ENCODE measurements at regions not wholly inside any gene's neighbourhood (a gene's known extent, or its start where the extent isn't known, plus 50 kb on each side); places are given as distances from the start of the nearest gene placed in this dataset.

DNA sequence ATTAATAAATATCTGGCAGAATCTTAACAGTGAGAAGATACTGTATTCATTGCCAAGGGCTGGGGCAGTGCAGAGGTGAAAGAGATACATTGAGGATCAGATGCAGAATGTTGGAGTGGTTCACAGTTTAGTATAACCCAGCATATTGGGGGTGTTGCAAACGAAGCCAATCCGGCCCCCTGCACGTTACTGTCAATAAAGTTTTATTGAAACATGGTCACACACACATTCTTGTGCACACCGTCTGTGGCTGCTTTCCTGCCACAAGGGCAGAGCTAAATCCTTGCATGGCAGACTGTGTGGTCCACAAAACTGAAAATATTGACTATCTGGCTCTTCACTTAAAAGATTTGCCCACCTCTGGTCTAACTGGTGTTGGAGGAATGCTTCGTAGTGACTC is 119.7 kb downstream of the SHOX start:
- SMC1A ChIA-PET (ENCODE audit: uncharacterized antibody, unreplicated experiment): no interaction called here
- CTCF ChIA-PET: no interaction called here
- BruUV-seq (replicated peaks): no TSS peak
- Histone ChIP-seq H3K4me3 (no peak overlapping the region), H2AFZ (ENCODE audit: control insufficient read depth, low read depth, low read length) (no peak overlapping the region), H3K9ac (ENCODE audit: control insufficient read depth, insufficient read depth, low read length) (no peak overlapping the region), H3K27me3 (replicated peaks in 1 of 2; ENCODE audit: control insufficient read depth in 2 of 2, insufficient read depth in 2 of 2, low read length in 1 of 2) (no peaks in the 10 kb centered on the region), H4K20me1 (ENCODE audit: control insufficient read depth, insufficient read depth) (no peaks in the 10 kb centered on the region), H3K79me2 (ENCODE audit: control insufficient read depth, insufficient read depth, low read length) (no peaks in the 10 kb centered on the region), H3K9me3 (replicated peaks; ENCODE audit: control insufficient read depth, insufficient read depth, low read length) (no peaks in the 10 kb centered on the region; the same call in 2 of the 3 replicates), H3K27ac (ENCODE audit: control insufficient read depth, insufficient read depth) (no peak overlapping the region), H3K36me3 (ENCODE audit: control insufficient read depth in 2 of 2, insufficient read depth in 2 of 2, low read length in 1 of 2) (no peaks in the 10 kb centered on the region), H3K4me2 (ENCODE audit: control insufficient read depth, insufficient read depth) (no peak overlapping the region), H3K4me1 (ENCODE audit: control insufficient read depth, insufficient read depth, low read length) (no peaks in the 10 kb centered on the region)
- POLR2A ChIA-PET: no interaction called here
- intact Hi-C loops (cut with micrococcal nuclease; ENCODE audit: unreplicated experiment) (no loop called here), in situ Hi-C loops (cut with MboI) (no loop called here)
- DNase-seq (ENCODE audit: low read depth, low spot score) (no peak), FAIRE-seq (no peak), ATAC-seq (no peak)
- TF ChIP-seq, protein P1, sequence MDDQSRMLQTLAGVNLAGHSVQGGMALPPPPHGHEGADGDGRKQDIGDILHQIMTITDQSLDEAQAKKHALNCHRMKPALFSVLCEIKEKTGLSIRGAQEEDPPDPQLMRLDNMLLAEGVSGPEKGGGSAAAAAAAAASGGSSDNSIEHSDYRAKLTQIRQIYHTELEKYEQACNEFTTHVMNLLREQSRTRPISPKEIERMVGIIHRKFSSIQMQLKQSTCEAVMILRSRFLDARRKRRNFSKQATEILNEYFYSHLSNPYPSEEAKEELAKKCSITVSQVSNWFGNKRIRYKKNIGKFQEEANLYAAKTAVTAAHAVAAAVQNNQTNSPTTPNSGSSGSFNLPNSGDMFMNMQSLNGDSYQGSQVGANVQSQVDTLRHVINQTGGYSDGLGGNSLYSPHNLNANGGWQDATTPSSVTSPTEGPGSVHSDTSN (IDR thresholded peaks at IDR 0.05; ENCODE audit: insufficient replicate concordance, low read depth, low read length): no peak
- no peak for TF ChIP-seq NR2C2 (IDR thresholded peaks at IDR 0.05; ENCODE audit: borderline replicate concordance, control insufficient read depth, insufficient read length, low read depth)
- TF ChIP-seq, protein P2, sequence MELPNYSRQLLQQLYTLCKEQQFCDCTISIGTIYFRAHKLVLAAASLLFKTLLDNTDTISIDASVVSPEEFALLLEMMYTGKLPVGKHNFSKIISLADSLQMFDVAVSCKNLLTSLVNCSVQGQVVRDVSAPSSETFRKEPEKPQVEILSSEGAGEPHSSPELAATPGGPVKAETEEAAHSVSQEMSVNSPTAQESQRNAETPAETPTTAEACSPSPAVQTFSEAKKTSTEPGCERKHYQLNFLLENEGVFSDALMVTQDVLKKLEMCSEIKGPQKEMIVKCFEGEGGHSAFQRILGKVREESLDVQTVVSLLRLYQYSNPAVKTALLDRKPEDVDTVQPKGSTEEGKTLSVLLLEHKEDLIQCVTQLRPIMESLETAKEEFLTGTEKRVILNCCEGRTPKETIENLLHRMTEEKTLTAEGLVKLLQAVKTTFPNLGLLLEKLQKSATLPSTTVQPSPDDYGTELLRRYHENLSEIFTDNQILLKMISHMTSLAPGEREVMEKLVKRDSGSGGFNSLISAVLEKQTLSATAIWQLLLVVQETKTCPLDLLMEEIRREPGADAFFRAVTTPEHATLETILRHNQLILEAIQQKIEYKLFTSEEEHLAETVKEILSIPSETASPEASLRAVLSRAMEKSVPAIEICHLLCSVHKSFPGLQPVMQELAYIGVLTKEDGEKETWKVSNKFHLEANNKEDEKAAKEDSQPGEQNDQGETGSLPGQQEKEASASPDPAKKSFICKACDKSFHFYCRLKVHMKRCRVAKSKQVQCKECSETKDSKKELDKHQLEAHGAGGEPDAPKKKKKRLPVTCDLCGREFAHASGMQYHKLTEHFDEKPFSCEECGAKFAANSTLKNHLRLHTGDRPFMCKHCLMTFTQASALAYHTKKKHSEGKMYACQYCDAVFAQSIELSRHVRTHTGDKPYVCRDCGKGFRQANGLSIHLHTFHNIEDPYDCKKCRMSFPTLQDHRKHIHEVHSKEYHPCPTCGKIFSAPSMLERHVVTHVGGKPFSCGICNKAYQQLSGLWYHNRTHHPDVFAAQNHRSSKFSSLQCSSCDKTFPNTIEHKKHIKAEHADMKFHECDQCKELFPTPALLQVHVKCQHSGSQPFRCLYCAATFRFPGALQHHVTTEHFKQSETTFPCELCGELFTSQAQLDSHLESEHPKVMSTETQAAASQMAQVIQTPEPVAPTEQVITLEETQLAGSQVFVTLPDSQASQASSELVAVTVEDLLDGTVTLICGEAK (IDR thresholded peaks at IDR 0.05; ENCODE audit: borderline replicate concordance): peak; percentile 71
- WGBS (ENCODE audit: insufficient coverage, insufficient replicate concordance, low lambda C conversion rate, missing lambda C conversion rate): 28% methylated on average over 5 of the region's 5 CpGs
- RAD21 ChIA-PET (ENCODE audit: unreplicated experiment): no interaction called here
